Chondrocyte (in vitro differentiated cells): ENCODE measurements at regions not wholly inside any gene's neighbourhood (a gene's known extent, or its start where the extent isn't known, plus 50 kb on each side); places are given as distances from the start of the nearest gene placed in this dataset.
"Not testable (repeated sequence)": the region's sequence is repeated elsewhere in the genome, so short reads cannot be mapped to it uniquely, and the experiment has no call there.

Source experiments
- DNase-seq: peaks from one replicate; pipeline ENCODE4 v3.0.0; 2021; ENCODE audit warnings: mixed read lengths, low spot score
- H3K27ac Mint-ChIP-seq: one replicate; pipeline ENCODE4 v1.8.0; 2021; ENCODE audit warnings: mild to moderate bottlenecking, moderate library complexity, mixed read lengths; ENCODE audit not compliant: unreplicated experiment
- H3K27me3 Mint-ChIP-seq: 2 replicates; pipeline ENCODE4 v1.8.0; 2021; ENCODE audit warnings: low read depth, mixed read lengths
- H3K36me3 Mint-ChIP-seq: 2 replicates; pipeline ENCODE4 v1.8.0; 2021; ENCODE audit warnings: low read depth, mixed read lengths
- H3K4me1 Mint-ChIP-seq: 2 replicates; pipeline ENCODE4 v1.8.0; 2021; ENCODE audit warnings: low read depth, mild to moderate bottlenecking, mixed read lengths
- H3K4me3 Mint-ChIP-seq: one replicate; pipeline ENCODE4 v1.8.0; 2021; ENCODE audit warnings: mild to moderate bottlenecking, moderate library complexity, mixed read lengths; ENCODE audit not compliant: unreplicated experiment
- H3K9me3 Mint-ChIP-seq: 2 replicates; pipeline ENCODE4 v1.8.0; 2021; ENCODE audit warnings: low read depth, mixed read lengths
- TF ChIP-seq, protein P1 (sequence below): fragments of 200-600 bp; sonication (generic); IDR thresholded peaks from 2 replicates; pipeline ENCODE4 v1.5.0; 2021; ENCODE audit warnings: antibody characterized with exemption, mild to moderate bottlenecking, moderate library complexity

DNA sequence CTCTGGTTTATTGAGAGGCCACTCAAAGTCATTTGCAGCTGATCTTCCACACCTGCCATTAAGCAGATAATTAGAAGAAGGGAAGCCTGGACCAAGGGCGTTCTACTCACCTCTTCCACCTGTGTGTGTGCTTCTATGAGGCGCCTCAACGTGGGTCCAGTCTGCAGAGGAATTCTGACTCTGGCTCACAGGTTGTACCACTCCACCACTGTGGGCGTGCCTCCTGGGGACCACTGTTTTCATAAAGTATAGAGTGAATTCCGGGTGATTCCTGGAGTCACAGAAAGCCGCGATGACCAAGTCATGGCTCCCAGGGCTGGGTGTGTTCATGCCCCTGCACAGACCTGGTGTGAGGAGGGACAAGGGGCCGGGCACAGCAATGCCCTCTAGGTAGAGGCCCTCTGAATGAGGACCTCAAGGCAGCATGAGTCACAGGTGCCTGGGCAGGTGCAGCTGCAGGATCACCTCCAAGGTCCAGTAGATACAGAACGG is 408.3 kb upstream of the MGMT start:
- Mint-ChIP-seq H3K4me3 (no peak overlapping the region), H3K36me3 (no peaks in the 10 kb centered on the region), H3K4me1 (no peaks in the 10 kb centered on the region), H3K9me3 (no peaks in the 10 kb centered on the region), H3K27me3 (peaks cover 1% of the 10 kb centered on the region), H3K27ac (no peak overlapping the region)
- TF ChIP-seq, protein P1, sequence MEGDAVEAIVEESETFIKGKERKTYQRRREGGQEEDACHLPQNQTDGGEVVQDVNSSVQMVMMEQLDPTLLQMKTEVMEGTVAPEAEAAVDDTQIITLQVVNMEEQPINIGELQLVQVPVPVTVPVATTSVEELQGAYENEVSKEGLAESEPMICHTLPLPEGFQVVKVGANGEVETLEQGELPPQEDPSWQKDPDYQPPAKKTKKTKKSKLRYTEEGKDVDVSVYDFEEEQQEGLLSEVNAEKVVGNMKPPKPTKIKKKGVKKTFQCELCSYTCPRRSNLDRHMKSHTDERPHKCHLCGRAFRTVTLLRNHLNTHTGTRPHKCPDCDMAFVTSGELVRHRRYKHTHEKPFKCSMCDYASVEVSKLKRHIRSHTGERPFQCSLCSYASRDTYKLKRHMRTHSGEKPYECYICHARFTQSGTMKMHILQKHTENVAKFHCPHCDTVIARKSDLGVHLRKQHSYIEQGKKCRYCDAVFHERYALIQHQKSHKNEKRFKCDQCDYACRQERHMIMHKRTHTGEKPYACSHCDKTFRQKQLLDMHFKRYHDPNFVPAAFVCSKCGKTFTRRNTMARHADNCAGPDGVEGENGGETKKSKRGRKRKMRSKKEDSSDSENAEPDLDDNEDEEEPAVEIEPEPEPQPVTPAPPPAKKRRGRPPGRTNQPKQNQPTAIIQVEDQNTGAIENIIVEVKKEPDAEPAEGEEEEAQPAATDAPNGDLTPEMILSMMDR, result no peak
- DNase-seq, result no peak

DNA sequence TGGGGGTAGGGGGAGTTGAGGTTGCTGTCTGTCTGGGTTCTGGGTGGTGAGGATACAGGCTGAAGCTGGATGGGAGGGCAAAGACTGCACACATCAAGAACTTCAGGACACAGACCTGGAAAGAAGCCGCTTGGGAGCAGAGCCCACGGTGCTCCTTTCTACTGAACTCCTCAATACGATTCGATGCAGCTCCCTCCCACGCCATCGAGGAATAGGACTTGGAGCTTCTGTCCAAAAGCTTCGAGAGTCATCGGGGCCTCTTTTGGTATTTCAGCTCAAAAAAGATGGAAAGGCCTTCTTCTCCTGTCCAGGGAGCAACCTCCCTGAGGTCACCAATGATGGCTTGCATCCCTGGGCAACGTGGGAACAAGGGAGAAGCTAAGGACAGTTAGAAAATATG is 407.1 kb upstream of the MGMT start:
- Mint-ChIP-seq H3K36me3 (no peaks in the 10 kb centered on the region), H3K4me1 (no peaks in the 10 kb centered on the region), H3K27me3 (peaks cover 1% of the 10 kb centered on the region), H3K9me3 (no peaks in the 10 kb centered on the region), H3K4me3 (no peak overlapping the region), H3K27ac (no peak overlapping the region)
- DNase-seq, result no peak
- TF ChIP-seq, protein P1, result no peak

DNA sequence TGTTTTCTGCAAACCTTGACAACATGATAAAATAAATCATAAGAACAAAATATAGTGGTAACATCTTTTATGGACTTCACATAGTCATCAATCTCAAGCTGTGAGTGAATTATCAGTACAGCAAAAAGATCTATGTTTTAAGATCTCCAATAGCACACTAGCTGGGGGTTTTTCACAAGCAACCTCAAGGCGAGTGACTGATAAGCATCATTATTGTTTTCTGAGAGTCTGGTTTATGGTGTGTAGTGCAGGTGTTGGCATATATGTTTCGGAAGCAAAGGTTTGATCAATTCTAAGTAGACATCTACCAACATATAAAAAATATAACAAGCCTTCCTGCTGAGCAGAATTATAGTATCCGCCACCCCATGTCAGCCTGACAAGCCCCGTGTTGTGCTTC is 403.8 kb upstream of the MGMT start:
- no peak for DNase-seq
- no peaks in the 10 kb centered on the region for H3K36me3 Mint-ChIP-seq
- peaks cover 2% of the 10 kb centered on the region for H3K9me3 Mint-ChIP-seq
- no peak overlapping the region for H3K4me3 Mint-ChIP-seq
- H3K27ac Mint-ChIP-seq, result no peak overlapping the region
- no peaks in the 10 kb centered on the region for H3K27me3 Mint-ChIP-seq
- no peaks in the 10 kb centered on the region for H3K4me1 Mint-ChIP-seq
- TF ChIP-seq, protein P1, result no peak

DNA sequence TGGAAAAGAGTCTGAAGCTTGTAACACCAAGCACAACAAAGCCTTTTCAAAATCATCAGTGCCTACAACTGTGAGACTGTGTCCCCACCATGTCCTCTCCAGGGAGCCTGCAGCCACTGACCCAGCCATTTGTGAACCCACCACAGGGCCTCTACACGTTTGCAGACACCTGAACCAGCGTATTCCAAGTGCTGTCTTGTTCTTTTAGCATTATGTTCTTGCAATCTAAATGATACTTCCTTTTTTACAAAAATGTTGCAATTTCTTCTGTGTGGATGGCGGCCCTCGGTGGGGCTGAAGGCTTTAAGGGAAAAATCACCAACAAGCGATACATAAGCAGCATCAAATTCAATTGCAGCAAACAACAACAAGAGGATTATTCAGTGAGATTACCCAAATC is 403.2 kb upstream of the MGMT start:
- H3K9me3 Mint-ChIP-seq, result peaks cover 2% of the 10 kb centered on the region
- no peaks in the 10 kb centered on the region for H3K36me3 Mint-ChIP-seq
- H3K4me3 Mint-ChIP-seq, result no peak overlapping the region
- no peaks in the 10 kb centered on the region for H3K4me1 Mint-ChIP-seq
- no peak overlapping the region for H3K27ac Mint-ChIP-seq
- DNase-seq, result no peak
- TF ChIP-seq, protein P1, result no peak
- no peaks in the 10 kb centered on the region for H3K27me3 Mint-ChIP-seq

DNA sequence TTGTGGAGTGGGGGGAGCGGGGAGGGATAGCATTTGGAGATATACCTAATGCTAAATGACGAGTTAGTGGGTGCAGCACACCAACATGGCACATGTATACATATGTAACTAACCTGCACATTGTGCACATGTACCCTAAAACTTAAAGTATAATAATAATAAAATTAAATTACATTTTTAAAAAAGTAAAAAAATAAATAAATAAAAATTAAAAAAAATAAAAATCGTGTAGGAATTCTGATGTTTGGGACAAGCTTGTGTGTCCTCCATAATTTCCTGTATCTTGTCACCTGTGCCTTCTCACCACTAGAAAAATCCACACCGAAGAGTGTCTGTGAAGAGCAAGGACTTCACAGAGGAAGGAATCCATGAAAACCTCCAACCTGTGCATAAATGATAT is 400.5 kb upstream of the MGMT start:
- not testable (repeated sequence) for H3K9me3 Mint-ChIP-seq, H3K27me3 Mint-ChIP-seq, H3K4me1 Mint-ChIP-seq, H3K36me3 Mint-ChIP-seq, H3K27ac Mint-ChIP-seq, H3K4me3 Mint-ChIP-seq, DNase-seq

DNA sequence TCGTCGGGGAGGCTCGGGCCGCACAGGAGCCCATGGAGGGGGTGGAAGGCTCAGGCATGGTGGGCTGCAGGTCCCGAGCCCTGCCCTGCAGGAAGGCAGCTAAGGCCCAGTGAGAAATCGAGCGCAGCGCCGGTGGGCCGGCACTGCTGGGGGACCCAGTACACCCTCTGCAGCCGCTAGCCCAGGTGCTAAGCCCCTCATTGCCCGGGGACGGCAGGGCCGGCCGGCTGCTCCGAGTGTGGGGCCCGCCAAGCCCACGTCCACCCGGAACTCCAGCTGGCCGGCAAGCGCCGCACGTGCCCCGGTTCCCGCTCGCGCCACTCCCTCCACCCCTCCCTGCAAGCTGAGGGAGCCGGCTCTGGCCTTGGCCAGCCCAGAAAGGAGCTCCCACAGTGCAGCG is 395.6 kb upstream of the MGMT start:
- H3K4me3 Mint-ChIP-seq, H3K9me3 Mint-ChIP-seq, H3K36me3 Mint-ChIP-seq, H3K27me3 Mint-ChIP-seq, H3K27ac Mint-ChIP-seq, DNase-seq, H3K4me1 Mint-ChIP-seq: not testable (repeated sequence)
